ENCODE measurements at regions not wholly inside any gene's neighbourhood (a gene's known extent, or its start where the extent isn't known, plus 50 kb on each side); places are given as distances from the start of the nearest gene placed in this dataset.

DNA sequence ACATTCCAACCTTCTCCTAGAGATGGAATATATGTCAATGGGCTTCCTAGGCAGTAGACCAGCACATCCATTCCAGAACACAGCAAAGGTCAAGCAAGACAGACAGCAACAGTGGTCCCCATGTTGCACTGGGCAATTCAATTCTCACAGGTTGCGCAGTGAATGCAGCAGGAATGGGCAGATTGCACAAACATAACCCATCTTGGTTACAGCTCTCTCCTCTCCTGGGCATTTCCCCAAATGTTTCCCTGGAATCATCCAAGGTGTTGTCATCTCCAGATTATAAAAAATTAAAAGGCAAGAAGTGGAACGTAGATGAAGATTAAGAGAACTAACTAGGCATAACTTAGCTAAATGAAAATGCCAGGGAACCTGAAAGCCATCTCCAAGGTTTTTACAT is 265.8 kb upstream of the SLC14A2 start (continued):
- no peak for TF ChIP-seq BCL6B (tag by site-specific recombination; IDR thresholded peaks at IDR 0.05)
- no peak for TF ChIP-seq ZNF10 (tag by site-specific recombination; IDR thresholded peaks at IDR 0.05)

DNA sequence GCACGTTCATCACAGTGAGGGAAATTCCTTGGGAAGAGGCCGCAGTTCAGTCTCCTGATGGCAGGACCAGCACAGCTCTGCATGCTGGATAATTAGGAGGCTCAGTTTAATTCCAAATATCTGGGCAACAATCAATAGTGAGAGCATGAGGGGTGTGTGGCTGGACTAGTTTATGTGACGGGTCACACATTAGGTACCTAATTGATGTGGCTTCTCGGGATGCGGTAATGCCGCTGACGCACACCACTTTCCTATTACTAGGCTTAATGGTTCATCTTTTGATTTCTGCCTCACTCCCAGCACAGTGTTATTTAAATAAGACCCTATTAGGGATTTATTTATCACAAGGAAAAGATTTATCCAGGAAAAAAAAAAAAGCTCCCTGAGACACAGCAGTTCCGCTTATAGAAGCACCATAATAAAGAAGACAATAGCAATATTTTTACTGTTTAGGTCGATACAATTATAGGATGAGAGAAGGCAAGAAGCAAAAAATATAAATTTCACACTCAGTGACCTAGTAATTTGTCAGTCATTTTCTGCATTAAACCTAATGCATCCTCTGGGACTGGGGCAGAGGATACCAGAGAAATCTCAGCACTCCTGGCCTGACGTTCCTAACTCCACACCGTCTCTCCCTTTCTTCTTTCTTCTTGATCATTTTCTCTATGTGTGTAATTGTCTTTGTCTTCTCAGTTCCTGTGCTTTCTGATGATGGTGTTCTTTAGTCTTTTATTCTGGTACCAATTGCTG is 264.7 kb upstream of the SLC14A2 start:
- Histone ChIP-seq H3K36me3 (ENCODE audit: control insufficient read depth in 2 of 2, insufficient read depth in 1 of 2, low read length in 2 of 2) (no peaks in the 10 kb centered on the region; a peak in 1 of 3 replicates), H3K4me1 (ENCODE audit: control insufficient read depth, insufficient read depth, low read length) (no peaks in the 10 kb centered on the region), H3K9me3 (ENCODE audit: control insufficient read depth, insufficient read depth, low read depth, low read length) (no peaks in the 10 kb centered on the region), H3K27ac (ENCODE audit: extremely low read depth, low read depth, low read length) (no peak overlapping the region), H3K4me3 (ENCODE audit: low read depth, low read length) (no peak overlapping the region)
- POLR2A ChIA-PET: no interaction called here
- TF ChIP-seq HOXA7 (CRISPR knock-in tag; IDR thresholded peaks at IDR 0.05; ENCODE audit: borderline replicate concordance): no peak
- TF ChIP-seq, protein P1, sequence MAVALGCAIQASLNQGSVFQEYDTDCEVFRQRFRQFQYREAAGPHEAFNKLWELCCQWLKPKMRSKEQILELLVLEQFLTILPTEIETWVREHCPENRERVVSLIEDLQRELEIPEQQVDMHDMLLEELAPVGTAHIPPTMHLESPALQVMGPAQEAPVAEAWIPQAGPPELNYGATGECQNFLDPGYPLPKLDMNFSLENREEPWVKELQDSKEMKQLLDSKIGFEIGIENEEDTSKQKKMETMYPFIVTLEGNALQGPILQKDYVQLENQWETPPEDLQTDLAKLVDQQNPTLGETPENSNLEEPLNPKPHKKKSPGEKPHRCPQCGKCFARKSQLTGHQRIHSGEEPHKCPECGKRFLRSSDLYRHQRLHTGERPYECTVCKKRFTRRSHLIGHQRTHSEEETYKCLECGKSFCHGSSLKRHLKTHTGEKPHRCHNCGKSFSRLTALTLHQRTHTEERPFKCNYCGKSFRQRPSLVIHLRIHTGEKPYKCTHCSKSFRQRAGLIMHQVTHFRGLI (tag by site-specific recombination; IDR thresholded peaks at IDR 0.05): no peak
- no peak for TF ChIP-seq SP3 (tag by site-specific recombination; IDR thresholded peaks at IDR 0.05)
- no peak for TF ChIP-seq ZBTB48 (tag by site-specific recombination; IDR thresholded peaks at IDR 0.05)
- no peak for TF ChIP-seq ZBTB1 (tag by site-specific recombination; IDR thresholded peaks at IDR 0.05)
- TF ChIP-seq OVOL3 (tag by site-specific recombination; IDR thresholded peaks at IDR 0.05): no peak
- no peak for TF ChIP-seq ZNF600 (tag by site-specific recombination; IDR thresholded peaks at IDR 0.05)
- TF ChIP-seq, protein P2, sequence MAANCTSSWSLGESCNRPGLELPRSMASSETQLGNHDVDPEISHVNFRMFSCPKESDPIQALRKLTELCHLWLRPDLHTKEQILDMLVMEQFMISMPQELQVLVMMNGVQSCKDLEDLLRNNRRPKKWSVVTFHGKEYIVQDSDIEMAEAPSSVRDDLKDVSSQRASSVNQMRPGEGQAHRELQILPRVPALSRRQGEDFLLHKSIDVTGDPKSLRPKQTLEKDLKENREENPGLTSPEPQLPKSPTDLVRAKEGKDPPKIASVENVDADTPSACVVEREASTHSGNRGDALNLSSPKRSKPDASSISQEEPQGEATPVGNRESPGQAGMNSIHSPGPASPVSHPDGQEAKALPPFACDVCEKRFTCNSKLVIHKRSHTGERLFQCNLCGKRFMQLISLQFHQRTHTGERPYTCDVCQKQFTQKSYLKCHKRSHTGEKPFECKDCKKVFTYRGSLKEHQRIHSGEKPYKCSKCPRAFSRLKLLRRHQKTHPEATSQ (tag by site-specific recombination; IDR thresholded peaks at IDR 0.05): no peak
- TF ChIP-seq ZNF274 (IDR thresholded peaks at IDR 0.05; ENCODE audit: low read length): no peak
- TF ChIP-seq ZNF274 (tag by site-specific recombination; IDR thresholded peaks at IDR 0.05; ENCODE audit: borderline replicate concordance): no peak
- TF ChIP-seq ELK4 (IDR thresholded peaks at IDR 0.05; ENCODE audit: borderline replicate concordance, low read depth, low read length): no peak
- no peak for TF ChIP-seq ZBTB7A (tag by site-specific recombination; IDR thresholded peaks at IDR 0.05; ENCODE audit: low read depth)
- no peak for TF ChIP-seq ZNF76 (tag by site-specific recombination; IDR thresholded peaks at IDR 0.05; ENCODE audit: borderline replicate concordance, low read depth)
- no peak for TF ChIP-seq ZNF140 (tag by site-specific recombination; IDR thresholded peaks at IDR 0.05)
- TF ChIP-seq SP2 (tag by site-specific recombination; IDR thresholded peaks at IDR 0.05): no peak
- CTCF ChIA-PET: no interaction called here

GRCh38 chr18:45352874-45353273 is 262.4 kb upstream of the SLC14A2 start:
- H3K9me3 ChIP-seq (ENCODE audit: control insufficient read depth, insufficient read depth, low read depth, low read length): no peaks in the 10 kb centered on the region
- H3K4me1 ChIP-seq (ENCODE audit: control insufficient read depth, insufficient read depth, low read length): no peaks in the 10 kb centered on the region
- H3K27ac ChIP-seq (ENCODE audit: extremely low read depth, low read depth, low read length): no peak overlapping the region
- POLR2A ChIA-PET: no interaction called here
- H3K36me3 ChIP-seq (ENCODE audit: control insufficient read depth in 2 of 2, insufficient read depth in 1 of 2, low read length in 2 of 2): no peaks in the 10 kb centered on the region
- no peak overlapping the region for H3K4me3 ChIP-seq (ENCODE audit: low read depth, low read length)
- CTCF ChIA-PET: interaction anchor here (0.6 kb wide), 1 partner anchor 34 kb away, joined by 3 read pairs; no protein-coding TSS in a partner anchor
- TF ChIP-seq ZNF19 (tag by site-specific recombination; IDR thresholded peaks at IDR 0.05; ENCODE audit: low read depth) (no peak), ZNF239 (tag by site-specific recombination; IDR thresholded peaks at IDR 0.05) (no peak), BCL11B (tag by site-specific recombination; IDR thresholded peaks at IDR 0.05; ENCODE audit: low read depth) (no peak), ZNF398 (tag by site-specific recombination; IDR thresholded peaks at IDR 0.05) (no peak), ZNF416 (tag by site-specific recombination; IDR thresholded peaks at IDR 0.05) (no peak), ZNF426 (tag by site-specific recombination; IDR thresholded peaks at IDR 0.05) (no peak), ZNF488 (tag by site-specific recombination; IDR thresholded peaks at IDR 0.05) (no peak), ZNF777 (tag by site-specific recombination; IDR thresholded peaks at IDR 0.05; ENCODE audit: borderline replicate concordance) (no peak), ZNF747 (tag by site-specific recombination; IDR thresholded peaks at IDR 0.05) (no peak), GFI1B (tag by site-specific recombination; IDR thresholded peaks at IDR 0.05) (no peak)

Data from HEK293 (cell line).